ENCODE measurements at regions not wholly inside any gene's neighbourhood (a gene's known extent, or its start where the extent isn't known, plus 50 kb on each side); places are given as distances from the start of the nearest gene placed in this dataset.

DNA sequence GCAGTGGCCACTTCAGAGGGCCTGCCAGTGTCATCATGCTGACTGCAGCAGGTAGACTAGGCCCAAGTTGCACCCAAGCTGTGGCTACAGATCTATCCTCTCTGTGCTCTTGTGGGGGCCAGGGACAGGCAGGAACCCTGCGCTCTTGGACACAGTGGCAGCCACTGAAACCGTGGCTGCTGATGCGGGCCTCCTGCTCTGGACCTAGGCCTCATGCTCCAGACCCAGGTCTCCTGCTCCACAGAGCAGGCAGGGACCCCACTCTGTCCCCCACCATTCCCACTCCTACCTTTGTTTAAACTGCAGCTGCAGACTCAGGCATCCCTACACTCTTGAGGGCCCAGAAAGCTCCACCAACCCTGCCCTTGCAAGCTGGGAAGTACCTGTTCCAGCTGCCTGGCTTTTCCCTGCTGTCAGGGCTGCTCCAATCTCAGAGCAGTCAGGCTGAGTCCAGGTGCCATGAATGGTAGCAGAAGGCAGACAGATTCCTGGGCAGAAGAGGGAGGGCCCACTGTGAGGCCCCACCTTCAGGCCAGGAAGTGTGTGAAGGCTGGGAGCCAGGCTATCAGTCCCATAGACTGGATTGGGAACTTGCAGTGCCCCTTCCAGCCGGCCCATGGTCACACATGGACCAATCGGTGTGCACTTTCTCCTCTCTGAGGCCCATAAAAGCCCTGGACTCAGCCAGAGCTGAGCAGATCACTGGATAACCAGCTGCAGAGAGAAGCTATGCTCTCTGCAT lies 634.0 kb upstream of the SEMA3D start:
- TF ChIP-seq SUZ12 (IDR thresholded peaks at IDR 0.05; ENCODE audit: extremely low read depth, insufficient read depth, insufficient read length) (no peak), YY1 (IDR thresholded peaks at IDR 0.05; ENCODE audit: insufficient read depth, insufficient read length) (no peak), ZNF274 (IDR thresholded peaks at IDR 0.05; ENCODE audit: low read depth, low read length) (no peak)
